ENCODE measurements at regions not wholly inside any gene's neighbourhood (a gene's known extent, or its start where the extent isn't known, plus 50 kb on each side); places are given as distances from the start of the nearest gene placed in this dataset.

DNA sequence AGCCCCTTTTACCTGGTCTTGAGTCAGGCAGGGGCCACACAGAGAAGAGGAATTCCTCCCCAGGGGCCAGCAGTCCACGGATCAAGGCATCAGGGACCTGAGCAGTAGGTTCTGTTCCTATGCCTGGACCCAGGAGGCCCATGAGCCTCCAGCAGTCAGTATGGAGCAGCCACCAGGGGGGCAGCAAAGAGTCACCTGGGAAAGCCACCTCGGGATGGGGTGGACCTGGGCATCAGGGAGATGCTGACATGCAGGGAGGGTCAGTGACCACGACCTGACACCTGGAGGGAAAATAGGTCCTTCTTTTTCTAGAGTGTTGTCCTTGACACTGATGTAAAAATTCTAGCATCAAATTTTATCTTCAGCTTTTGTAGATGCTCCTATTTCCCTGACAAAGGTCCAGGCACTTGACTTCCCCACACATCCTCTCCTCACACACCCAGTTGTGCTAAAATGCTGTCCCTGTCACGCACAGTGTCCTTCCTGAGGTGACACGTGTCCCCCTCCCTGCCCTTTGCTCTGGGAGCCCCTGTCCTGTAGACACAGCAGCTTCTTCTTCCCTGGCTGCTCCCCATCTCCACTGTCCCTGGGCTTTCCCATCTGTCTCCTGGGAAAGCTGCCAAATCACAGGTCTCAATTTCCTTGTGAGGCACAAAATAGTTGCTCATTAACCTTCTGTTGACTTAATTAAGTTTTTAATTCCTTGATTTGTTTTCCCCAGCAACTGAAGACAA lies 70.0 kb upstream of the IGLL5 start:
- TF ChIP-seq, protein P1, sequence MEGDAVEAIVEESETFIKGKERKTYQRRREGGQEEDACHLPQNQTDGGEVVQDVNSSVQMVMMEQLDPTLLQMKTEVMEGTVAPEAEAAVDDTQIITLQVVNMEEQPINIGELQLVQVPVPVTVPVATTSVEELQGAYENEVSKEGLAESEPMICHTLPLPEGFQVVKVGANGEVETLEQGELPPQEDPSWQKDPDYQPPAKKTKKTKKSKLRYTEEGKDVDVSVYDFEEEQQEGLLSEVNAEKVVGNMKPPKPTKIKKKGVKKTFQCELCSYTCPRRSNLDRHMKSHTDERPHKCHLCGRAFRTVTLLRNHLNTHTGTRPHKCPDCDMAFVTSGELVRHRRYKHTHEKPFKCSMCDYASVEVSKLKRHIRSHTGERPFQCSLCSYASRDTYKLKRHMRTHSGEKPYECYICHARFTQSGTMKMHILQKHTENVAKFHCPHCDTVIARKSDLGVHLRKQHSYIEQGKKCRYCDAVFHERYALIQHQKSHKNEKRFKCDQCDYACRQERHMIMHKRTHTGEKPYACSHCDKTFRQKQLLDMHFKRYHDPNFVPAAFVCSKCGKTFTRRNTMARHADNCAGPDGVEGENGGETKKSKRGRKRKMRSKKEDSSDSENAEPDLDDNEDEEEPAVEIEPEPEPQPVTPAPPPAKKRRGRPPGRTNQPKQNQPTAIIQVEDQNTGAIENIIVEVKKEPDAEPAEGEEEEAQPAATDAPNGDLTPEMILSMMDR (IDR thresholded peaks at IDR 0.05; ENCODE audit: low read length): 0 out of 2 replicates have a peak, but pooled peaks have one; percentile 5
- no peak for TF ChIP-seq EZH2 (IDR thresholded peaks at IDR 0.05; ENCODE audit: borderline replicate concordance, low read length)

All from OCI-LY1 (cell line).